Astrocyte (in vitro differentiated cells and primary cell): ENCODE measurements at regions not wholly inside any gene's neighbourhood (a gene's known extent, or its start where the extent isn't known, plus 50 kb on each side); places are given as distances from the start of the nearest gene placed in this dataset.

Experiments used
- DNase-seq: peaks from one replicate; pipeline ENCODE4 v3.0.0-alpha.2; 2010; ENCODE audit warnings: low read depth
- FAIRE-seq: peaks from 2 replicates; lab custom pipeline; 2011; peaks lifted over from hg19 to GRCh38; lab: Jason Lieb, UNC
- H2AFZ ChIP-seq: 2 replicates; pipeline ENCODE4 v1.6.0; 2012; ENCODE audit warnings: low read depth, low read length, inconsistent platforms
- H3K27ac ChIP-seq: 2 replicates; pipeline ENCODE4 v1.5.1; 2011; ENCODE audit warnings: low read depth, low read length, inconsistent platforms
- H3K27me3 ChIP-seq: 2 replicates; pipeline ENCODE4 v1.6.0; 2011; ENCODE audit warnings: low read length, inconsistent platforms; ENCODE audit not compliant: insufficient read depth
- H3K36me3 ChIP-seq: 2 replicates; pipeline ENCODE4 v1.5.1; 2011; ENCODE audit warnings: low read length, inconsistent platforms; ENCODE audit not compliant: insufficient read depth
- H3K4me1 ChIP-seq: 2 replicates; pipeline ENCODE4 v1.5.1; 2011; ENCODE audit warnings: low read length, inconsistent platforms; ENCODE audit not compliant: insufficient read depth
- H3K4me2 ChIP-seq: 2 replicates; pipeline ENCODE4 v1.6.0; 2012; ENCODE audit warnings: low read length, inconsistent platforms
- H3K4me3 ChIP-seq: 2 replicates; pipeline ENCODE4 v1.5.1; 2011; ENCODE audit warnings: low read depth, mild to moderate bottlenecking, low read length, inconsistent platforms; ENCODE audit not compliant: insufficient read depth
- H3K79me2 ChIP-seq: 2 replicates; pipeline ENCODE4 v1.6.0; 2012; ENCODE audit warnings: mild to moderate bottlenecking, low read length, inconsistent platforms; ENCODE audit not compliant: insufficient read depth
- H3K9ac ChIP-seq: 2 replicates; pipeline ENCODE4 v1.6.0; 2012; ENCODE audit warnings: mild to moderate bottlenecking, low read length, inconsistent platforms
- H3K9me3 ChIP-seq: 2 replicates; pipeline ENCODE4 v1.5.1; 2012; ENCODE audit warnings: low read depth, mild to moderate bottlenecking, low read length, inconsistent platforms; ENCODE audit not compliant: insufficient read depth
- H4K20me1 ChIP-seq: 2 replicates; pipeline ENCODE4 v1.6.0; 2012; ENCODE audit warnings: low read length, inconsistent platforms; ENCODE audit not compliant: insufficient read depth
- H3K27ac Mint-ChIP-seq: one replicate; pipeline ENCODE4 v1.8.0; 2021; ENCODE audit warnings: mild to moderate bottlenecking, mixed read lengths; ENCODE audit not compliant: unreplicated experiment
- H3K27me3 Mint-ChIP-seq: one replicate; pipeline ENCODE4 v1.8.0; 2021; ENCODE audit warnings: low read depth, mixed read lengths; ENCODE audit not compliant: unreplicated experiment
- H3K36me3 Mint-ChIP-seq: one replicate; pipeline ENCODE4 v1.8.0; 2021; ENCODE audit warnings: low read depth, mixed read lengths; ENCODE audit not compliant: unreplicated experiment
- H3K4me1 Mint-ChIP-seq: one replicate; pipeline ENCODE4 v1.8.0; 2021; ENCODE audit warnings: low read depth, mixed read lengths; ENCODE audit not compliant: unreplicated experiment
- H3K4me3 Mint-ChIP-seq: one replicate; pipeline ENCODE4 v1.8.0; 2021; ENCODE audit warnings: mild to moderate bottlenecking, moderate library complexity, mixed read lengths; ENCODE audit not compliant: unreplicated experiment
- H3K9me3 Mint-ChIP-seq: one replicate; pipeline ENCODE4 v1.8.0; 2021; ENCODE audit warnings: mild to moderate bottlenecking, mixed read lengths; ENCODE audit not compliant: unreplicated experiment
- EZH2 ChIP-seq: IDR thresholded peaks from 2 replicates; pipeline ENCODE4 v1.6.1; 2012; ENCODE audit warnings: mild to moderate bottlenecking, low read length, inconsistent platforms; ENCODE audit not compliant: insufficient read depth
- TF ChIP-seq, protein P1 (sequence below): IDR thresholded peaks from 2 replicates; pipeline ENCODE4 v1.5.1; 2011; ENCODE audit warnings: low read depth, mild to moderate bottlenecking, inconsistent platforms, low read length, moderate library complexity; ENCODE audit not compliant: insufficient read depth

GRCh38 chr1:82972841-82973553, 1025.9 kb downstream of the TTLL7 start:
- no peaks in the 10 kb centered on the region for H3K27me3 ChIP-seq
- no peak overlapping the region for H3K27ac Mint-ChIP-seq
- no peak overlapping the region for H3K4me3 Mint-ChIP-seq
- no peaks in the 10 kb centered on the region for H3K4me1 Mint-ChIP-seq
- H3K4me3 ChIP-seq = no peak overlapping the region
- H3K4me2 ChIP-seq = no peak overlapping the region
- H3K9me3 ChIP-seq = no peaks in the 10 kb centered on the region
- no peak for TF ChIP-seq EZH2
- TF ChIP-seq, protein P1, sequence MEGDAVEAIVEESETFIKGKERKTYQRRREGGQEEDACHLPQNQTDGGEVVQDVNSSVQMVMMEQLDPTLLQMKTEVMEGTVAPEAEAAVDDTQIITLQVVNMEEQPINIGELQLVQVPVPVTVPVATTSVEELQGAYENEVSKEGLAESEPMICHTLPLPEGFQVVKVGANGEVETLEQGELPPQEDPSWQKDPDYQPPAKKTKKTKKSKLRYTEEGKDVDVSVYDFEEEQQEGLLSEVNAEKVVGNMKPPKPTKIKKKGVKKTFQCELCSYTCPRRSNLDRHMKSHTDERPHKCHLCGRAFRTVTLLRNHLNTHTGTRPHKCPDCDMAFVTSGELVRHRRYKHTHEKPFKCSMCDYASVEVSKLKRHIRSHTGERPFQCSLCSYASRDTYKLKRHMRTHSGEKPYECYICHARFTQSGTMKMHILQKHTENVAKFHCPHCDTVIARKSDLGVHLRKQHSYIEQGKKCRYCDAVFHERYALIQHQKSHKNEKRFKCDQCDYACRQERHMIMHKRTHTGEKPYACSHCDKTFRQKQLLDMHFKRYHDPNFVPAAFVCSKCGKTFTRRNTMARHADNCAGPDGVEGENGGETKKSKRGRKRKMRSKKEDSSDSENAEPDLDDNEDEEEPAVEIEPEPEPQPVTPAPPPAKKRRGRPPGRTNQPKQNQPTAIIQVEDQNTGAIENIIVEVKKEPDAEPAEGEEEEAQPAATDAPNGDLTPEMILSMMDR = no peak
- H3K36me3 ChIP-seq = no peaks in the 10 kb centered on the region
- no peak overlapping the region for H3K9ac ChIP-seq
- H3K4me1 ChIP-seq = no peaks in the 10 kb centered on the region
- H3K9me3 Mint-ChIP-seq = peaks cover 4% of the 10 kb centered on the region
- H4K20me1 ChIP-seq = no peaks in the 10 kb centered on the region
- FAIRE-seq = no peak
- DNase-seq = no peak
- no peaks in the 10 kb centered on the region for H3K79me2 ChIP-seq
- H3K27ac ChIP-seq = no peak overlapping the region
- H3K36me3 Mint-ChIP-seq = no peaks in the 10 kb centered on the region
- no peak overlapping the region for H2AFZ ChIP-seq
- H3K27me3 Mint-ChIP-seq = no peaks in the 10 kb centered on the region

DNA sequence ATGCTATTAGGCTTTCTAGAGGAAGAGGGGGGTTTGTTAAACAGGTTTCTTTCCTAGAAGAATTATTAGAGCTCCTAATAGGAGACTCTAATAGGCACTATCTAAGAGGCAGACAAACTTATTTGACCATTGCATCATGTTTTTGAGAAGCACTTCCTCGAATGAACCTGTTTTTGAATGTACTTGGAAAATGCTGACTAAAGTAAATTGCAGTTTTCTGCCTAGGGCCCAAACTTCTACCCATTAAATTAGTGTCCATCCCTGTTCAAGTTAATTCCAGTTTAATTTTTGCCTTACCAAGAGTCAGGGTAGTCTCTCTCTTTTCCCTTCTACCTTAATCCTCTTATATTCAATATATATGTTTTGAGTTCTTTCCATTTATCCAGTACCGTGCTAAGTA, 1029.6 kb downstream of the TTLL7 start:
- H3K27ac ChIP-seq = no peak overlapping the region
- DNase-seq = no peak
- no peak overlapping the region for H3K4me2 ChIP-seq
- H2AFZ ChIP-seq = no peak overlapping the region
- no peaks in the 10 kb centered on the region for H3K4me1 ChIP-seq
- no peaks in the 10 kb centered on the region for H3K9me3 ChIP-seq
- H3K9ac ChIP-seq = no peak overlapping the region
- Mint-ChIP-seq H3K4me3 (no peak overlapping the region), H3K27ac (no peak overlapping the region), H3K27me3 (no peaks in the 10 kb centered on the region), H3K4me1 (no peaks in the 10 kb centered on the region), H3K9me3 (peaks cover 4% of the 10 kb centered on the region), H3K36me3 (no peaks in the 10 kb centered on the region)
- no peaks in the 10 kb centered on the region for H3K79me2 ChIP-seq
- H3K36me3 ChIP-seq = no peaks in the 10 kb centered on the region
- no peaks in the 10 kb centered on the region for H4K20me1 ChIP-seq
- FAIRE-seq = no peak
- H3K4me3 ChIP-seq = no peak overlapping the region
- no peak for TF ChIP-seq EZH2
- TF ChIP-seq, protein P1 = no peak
- H3K27me3 ChIP-seq = no peaks in the 10 kb centered on the region

DNA sequence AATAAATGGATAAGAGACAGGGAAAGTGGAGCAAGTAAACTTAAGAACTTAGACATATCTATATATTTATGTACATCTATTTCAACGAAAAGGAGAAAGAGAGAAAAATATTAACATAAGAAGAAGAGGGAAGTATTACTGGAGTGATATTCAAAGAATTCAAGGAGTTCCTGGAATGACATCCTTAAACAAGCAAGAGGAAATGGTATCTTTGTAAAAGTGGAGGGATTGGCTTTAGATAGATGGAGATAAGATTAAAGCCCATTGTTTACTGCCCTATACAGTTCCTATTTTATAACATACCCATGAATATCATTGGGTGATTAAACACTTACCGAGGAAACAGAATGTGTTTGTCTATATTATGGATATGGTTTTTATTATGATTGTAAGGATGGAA, 1036.3 kb downstream of the TTLL7 start:
- TF ChIP-seq, protein P1 = no peak
- TF ChIP-seq EZH2 = no peak
- H4K20me1 ChIP-seq = no peaks in the 10 kb centered on the region
- no peak overlapping the region for H3K27ac ChIP-seq
- Mint-ChIP-seq H3K4me1 (no peaks in the 10 kb centered on the region), H3K27ac (no peak overlapping the region), H3K9me3 (no peaks in the 10 kb centered on the region), H3K4me3 (no peak overlapping the region), H3K36me3 (no peaks in the 10 kb centered on the region), H3K27me3 (no peaks in the 10 kb centered on the region)
- no peaks in the 10 kb centered on the region for H3K4me1 ChIP-seq
- H3K9me3 ChIP-seq = no peaks in the 10 kb centered on the region
- DNase-seq (no peak), FAIRE-seq (no peak)
- H3K4me2 ChIP-seq = no peak overlapping the region
- H3K79me2 ChIP-seq = no peaks in the 10 kb centered on the region
- no peak overlapping the region for H3K4me3 ChIP-seq
- no peaks in the 10 kb centered on the region for H3K36me3 ChIP-seq
- H3K9ac ChIP-seq = no peak overlapping the region
- H2AFZ ChIP-seq = no peak overlapping the region
- H3K27me3 ChIP-seq = no peaks in the 10 kb centered on the region
